SK-MEL-5 (cell line): ENCODE measurements at regions not wholly inside any gene's neighbourhood (a gene's known extent, or its start where the extent isn't known, plus 50 kb on each side); places are given as distances from the start of the nearest gene placed in this dataset.
A peak's percentile ranks its signal among the peaks of the same experiment; 100 is the strongest.

Source experiments
- DNase-seq: peaks from one replicate; pipeline ENCODE4 v3.0.0-alpha.2; 2016; ENCODE audit warnings: low read depth, low spot score
- in situ Hi-C: cut with HindIII; loops from 2 replicates; pipeline ENCODE4 v1.10.0; 2016; ENCODE audit warnings: low sequenced_read_pairs, high pct_unique_total_duplicates, low pct_unique_long_range_greater_than_20kb

- DNase-seq: no peak
- in situ Hi-C loops: no loop called here
Measured at GRCh38 chr15:93831641-93832040, 399.7 kb upstream of the MCTP2 start.

- no peak for DNase-seq
- in situ Hi-C loops: no loop called here
Measured at GRCh38 chr15:93830221-93831080, 400.9 kb upstream of the MCTP2 start.

GRCh38 chr15:93829115-93829870 is 402.1 kb upstream of the MCTP2 start:
- peak; percentile 26 for DNase-seq
- in situ Hi-C loops: no loop called here

- DNase-seq: no peak
- in situ Hi-C loops: no loop called here
Measured at GRCh38 chr15:93826790-93827189, 404.6 kb upstream of the MCTP2 start.

GRCh38 chr15:93826293-93826692 is 405.1 kb upstream of the MCTP2 start:
- in situ Hi-C loops: no loop called here
- DNase-seq: no peak

GRCh38 chr15:93825682-93826081 is 405.7 kb upstream of the MCTP2 start:
- DNase-seq: no peak
- in situ Hi-C loops: no loop called here

- in situ Hi-C loops: no loop called here
Measured at GRCh38 chr15:93823971-93824913, 407.1 kb upstream of the MCTP2 start.

GRCh38 chr15:93820566-93820965 is 410.8 kb upstream of the MCTP2 start:
- no peak for DNase-seq
- in situ Hi-C loops: no loop called here

More at GRCh38 chr15:93823971-93824913, 407.1 kb upstream of the MCTP2 start:
- no peak for DNase-seq

GRCh38 chr15:93819826-93820225 is 411.5 kb upstream of the MCTP2 start:
- DNase-seq: no peak
- in situ Hi-C loops: no loop called here

- no peak for DNase-seq
- in situ Hi-C loops: no loop called here
Measured at GRCh38 chr15:93816815-93817214, 414.5 kb upstream of the MCTP2 start.

GRCh38 chr15:93811305-93811704 is 420.1 kb upstream of the MCTP2 start:
- in situ Hi-C loops: no loop called here
- no peak for DNase-seq

GRCh38 chr15:93809516-93809915 is 421.8 kb upstream of the MCTP2 start:
- DNase-seq: no peak
- in situ Hi-C loops: no loop called here

GRCh38 chr15:93803421-93804152 is 427.8 kb upstream of the MCTP2 start:
- DNase-seq: no peak
- in situ Hi-C loops: no loop called here

GRCh38 chr15:93801206-93801605 is 430.2 kb upstream of the MCTP2 start:
- DNase-seq: no peak
- in situ Hi-C loops: no loop called here

- in situ Hi-C loops: no loop called here
- DNase-seq: no peak
Measured at GRCh38 chr15:93800805-93801204, 430.6 kb upstream of the MCTP2 start.

- in situ Hi-C loops: no loop called here
- DNase-seq: no peak
Measured at GRCh38 chr15:93789441-93789840, 441.9 kb upstream of the MCTP2 start.

- no peak for DNase-seq
- in situ Hi-C loops: no loop called here
Measured at GRCh38 chr15:93780073-93780472, 451.3 kb upstream of the MCTP2 start.
